ENCODE measurements at regions not wholly inside any gene's neighbourhood (a gene's known extent, or its start where the extent isn't known, plus 50 kb on each side); places are given as distances from the start of the nearest gene placed in this dataset.

GRCh38 chr9:7415836-7416235, 383.7 kb downstream of the DMAC1 start:
- Histone ChIP-seq H3K4me3 (no peak overlapping the region), H3K27ac (no peak overlapping the region), H3K36me3 (no peaks in the 10 kb centered on the region), H3K4me1 (no peaks in the 10 kb centered on the region), H3K27me3 (no peaks in the 10 kb centered on the region), H3K9me3 (no peaks in the 10 kb centered on the region)
- DNase-seq (no peak), ATAC-seq (no peak)
- 45% methylated on average over 1 of the region's 1 CpG for WGBS (ENCODE audit: insufficient coverage, low coverage, low lambda C conversion rate, missing lambda C conversion rate)
- intact Hi-C loops (cut with DNase I), result no loop called here
- TF ChIP-seq CTCF (IDR thresholded peaks at IDR 0.05) (no peak), POLR2A (IDR thresholded peaks at IDR 0.05) (no peak)

- TF ChIP-seq CTCF (IDR thresholded peaks at IDR 0.05), result no peak
- no peak for TF ChIP-seq POLR2A (IDR thresholded peaks at IDR 0.05)
- no peak for ATAC-seq
- no peaks in the 10 kb centered on the region for H3K36me3 ChIP-seq
- no peak overlapping the region for H3K27ac ChIP-seq
- H3K9me3 ChIP-seq, result no peaks in the 10 kb centered on the region
- intact Hi-C loops (cut with DNase I), result no loop called here
- H3K4me3 ChIP-seq, result no peak overlapping the region
- WGBS (ENCODE audit: insufficient coverage, low coverage, low lambda C conversion rate, missing lambda C conversion rate), result 81% methylated on average over 4 of the region's 4 CpGs
- no peak for DNase-seq
- H3K4me1 ChIP-seq, result no peaks in the 10 kb centered on the region
- H3K27me3 ChIP-seq, result no peaks in the 10 kb centered on the region
Measured at GRCh38 chr9:7408845-7409244, 390.7 kb downstream of the DMAC1 start.

- ATAC-seq, result no peak
Measured at GRCh38 chr9:7407246-7407645, 392.3 kb downstream of the DMAC1 start.

GRCh38 chr9:7405924-7406604, 393.5 kb downstream of the DMAC1 start:
- 67% methylated on average over 4 of the region's 4 CpGs for WGBS (ENCODE audit: insufficient coverage, low coverage, low lambda C conversion rate, missing lambda C conversion rate)
- Histone ChIP-seq H3K27me3 (no peaks in the 10 kb centered on the region), H3K27ac (no peak overlapping the region), H3K4me3 (no peak overlapping the region), H3K36me3 (no peaks in the 10 kb centered on the region), H3K4me1 (no peaks in the 10 kb centered on the region), H3K9me3 (no peaks in the 10 kb centered on the region)
- intact Hi-C loops (cut with DNase I), result no loop called here
- TF ChIP-seq CTCF (IDR thresholded peaks at IDR 0.05), result no peak
- no peak for TF ChIP-seq POLR2A (IDR thresholded peaks at IDR 0.05)
- ATAC-seq, result peak in 1 of 4 donors; percentile 28
- DNase-seq, result no peak

More at GRCh38 chr9:7407246-7407645, 392.3 kb downstream of the DMAC1 start:
- Histone ChIP-seq H3K27me3 (no peaks in the 10 kb centered on the region), H3K27ac (no peak overlapping the region), H3K9me3 (no peaks in the 10 kb centered on the region), H3K36me3 (no peaks in the 10 kb centered on the region), H3K4me1 (no peaks in the 10 kb centered on the region), H3K4me3 (no peak overlapping the region)
- DNase-seq, result no peak
- intact Hi-C loops (cut with DNase I), result no loop called here
- TF ChIP-seq CTCF (IDR thresholded peaks at IDR 0.05) (no peak), POLR2A (IDR thresholded peaks at IDR 0.05) (no peak)
- WGBS (ENCODE audit: insufficient coverage, low coverage, low lambda C conversion rate, missing lambda C conversion rate), result 64% methylated on average over 3 of the region's 3 CpGs

Data from right lobe of liver (tissue), 6 donors.